GM12865 (cell line): ENCODE measurements at regions not wholly inside any gene's neighbourhood (a gene's known extent, or its start where the extent isn't known, plus 50 kb on each side); places are given as distances from the start of the nearest gene placed in this dataset.

ENCODE experiments used
- DNase-seq: peaks from one replicate; pipeline ENCODE4 v3.0.0; 2010; ENCODE audit warnings: low read depth
- H3K4me3 ChIP-seq: 2 replicates; pipeline ENCODE4 v1.5.1; 2011; ENCODE audit warnings: mild to moderate bottlenecking, low read depth, low read length, control low read depth
- CTCF ChIP-seq: IDR thresholded peaks from 2 replicates; pipeline ENCODE4 v1.5.1; 2011; ENCODE audit warnings: low read length, control low read depth, low read depth, inconsistent platforms; ENCODE audit not compliant: insufficient read depth; ENCODE audit errors: missing control alignments

DNA sequence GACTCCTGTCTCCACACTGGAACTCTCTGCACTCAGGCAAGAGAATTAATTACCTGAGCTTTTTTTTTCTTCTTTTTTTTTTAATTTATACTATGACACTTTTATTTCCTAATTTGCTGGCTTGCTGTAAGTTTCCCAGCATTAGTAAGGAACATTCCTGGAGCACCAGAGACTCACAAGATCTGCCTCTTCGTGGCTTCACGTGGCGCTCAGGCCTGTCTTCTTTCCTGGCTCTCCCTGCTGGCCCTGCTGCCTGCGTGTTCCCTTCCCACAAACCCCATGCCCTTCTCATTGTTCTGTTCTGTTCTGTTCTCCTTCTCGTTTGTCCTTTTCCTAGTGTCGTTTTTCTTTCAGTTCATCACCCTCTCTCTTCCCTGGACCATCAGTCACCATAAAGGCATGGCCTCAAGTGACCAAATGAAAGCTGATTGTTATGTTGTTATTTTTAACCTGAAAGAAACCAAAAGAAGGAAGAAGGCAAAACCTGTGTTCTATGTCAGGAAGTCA lies 591.6 kb upstream of the PFKP start:
- no peak for TF ChIP-seq CTCF

DNA sequence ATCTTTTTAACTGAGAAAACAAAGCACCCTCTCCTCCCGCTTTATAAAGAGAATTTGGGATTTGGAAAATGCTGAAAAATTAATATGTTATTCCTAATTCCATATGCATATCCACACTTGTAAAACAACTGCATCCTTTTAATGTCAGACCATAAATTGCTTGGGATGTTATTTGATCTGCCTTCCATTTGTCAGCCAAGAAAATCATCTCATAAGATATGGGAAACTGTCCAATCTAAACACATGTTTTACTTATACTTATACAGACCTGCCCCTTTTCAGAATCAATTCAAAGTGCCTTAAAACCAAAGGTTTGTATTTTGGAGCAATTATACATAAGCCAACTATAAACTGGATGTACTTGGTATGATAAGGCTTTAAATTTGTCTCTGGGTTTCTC lies 595.5 kb upstream of the PFKP start:
- no peak for TF ChIP-seq CTCF
- no peak overlapping the region for H3K4me3 ChIP-seq
- DNase-seq: no peak

More for the DNA sequence above, 591.6 kb upstream of the PFKP start:
- H3K4me3 ChIP-seq: no peak overlapping the region
- DNase-seq: no peak

- no peak for TF ChIP-seq CTCF
- no peak overlapping the region for H3K4me3 ChIP-seq
- no peak for DNase-seq
Observed at GRCh38 chr10:2469802-2470201, 597.5 kb upstream of the PFKP start.

GRCh38 chr10:2464483-2464882 lies 602.9 kb upstream of the PFKP start:
- H3K4me3 ChIP-seq: no peak overlapping the region
- no peak for TF ChIP-seq CTCF
- no peak for DNase-seq

GRCh38 chr10:2463316-2463715 lies 604.0 kb upstream of the PFKP start:
- DNase-seq: no peak
- no peak overlapping the region for H3K4me3 ChIP-seq
- TF ChIP-seq CTCF: no peak

DNA sequence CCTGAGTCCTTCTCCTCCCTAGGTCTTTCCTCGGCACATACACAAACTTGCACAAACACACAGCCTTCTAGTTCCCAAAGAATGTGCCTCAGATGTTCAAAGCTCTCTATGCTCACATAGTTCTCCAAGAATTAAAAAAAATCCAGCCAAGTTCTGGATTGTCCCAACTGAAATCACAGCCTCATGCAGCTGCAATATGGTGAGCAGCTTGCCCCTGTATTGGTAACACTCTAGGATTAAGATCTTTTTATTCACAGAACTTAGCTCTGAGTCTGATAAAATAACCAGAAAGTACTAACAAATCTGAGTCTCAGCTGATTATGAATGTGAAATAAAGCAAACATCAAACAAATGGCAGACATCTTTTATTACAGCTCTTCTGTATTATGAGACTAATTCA lies 604.8 kb upstream of the PFKP start:
- TF ChIP-seq CTCF: no peak
- no peak for DNase-seq
- H3K4me3 ChIP-seq: no peak overlapping the region

- TF ChIP-seq CTCF: no peak
- no peak for DNase-seq
Observed at GRCh38 chr10:2460812-2461211, 606.5 kb upstream of the PFKP start.

More at GRCh38 chr10:2460812-2461211, 606.5 kb upstream of the PFKP start:
- no peak overlapping the region for H3K4me3 ChIP-seq
